Ishikawa (cell line): ENCODE measurements at regions not wholly inside any gene's neighbourhood (a gene's known extent, or its start where the extent isn't known, plus 50 kb on each side); places are given as distances from the start of the nearest gene placed in this dataset.

ENCODE experiments used
- EGR1 ChIP-seq: IDR thresholded peaks from 2 replicates; pipeline ENCODE4 v1.6.1; 2012
- MAX ChIP-seq: IDR thresholded peaks from 2 replicates; pipeline ENCODE4 v1.6.1; 2012
- TAF1 ChIP-seq: IDR thresholded peaks from 2 replicates; pipeline ENCODE4 v1.6.1; 2012; ENCODE audit warnings: low read depth, mild to moderate bottlenecking

GRCh38 chr1:191176131-191176530 is 698.5 kb upstream of the BRINP3 start:
- no peak for TF ChIP-seq EGR1
- TF ChIP-seq TAF1, result no peak
- TF ChIP-seq MAX, result no peak
